GM23338 (cell line): ENCODE measurements at regions not wholly inside any gene's neighbourhood (a gene's known extent, or its start where the extent isn't known, plus 50 kb on each side); places are given as distances from the start of the nearest gene placed in this dataset.

Experiments used
- ATAC-seq: fragments of 200-7000 bp; cut with Tn5 transposase; 3 replicates; pipeline ENCODE4 v1.9.1; 2020
- DNase-seq: peaks from one replicate; pipeline ENCODE4 v3.0.0-alpha.2; 2015; ENCODE audit warnings: low spot score
- H2AFZ ChIP-seq: fragments of 200-600 bp; sonication (generic); 2 replicates; pipeline ENCODE4 v1.8.0; 2016; ENCODE audit warnings: antibody characterized with exemption, mild to moderate bottlenecking, moderate library complexity
- H3F3A ChIP-seq: fragments of 200-600 bp; sonication (generic); replicated peaks from 2 replicates; pipeline ENCODE4 v1.8.0; 2017; ENCODE audit warnings: antibody characterized with exemption, mixed run types, low read depth
- H3K27ac ChIP-seq: fragments of 200-600 bp; sonication (generic); 2 replicates; pipeline ENCODE4 v1.6.1; 2016; ENCODE audit warnings: low read depth
- H3K27me3 ChIP-seq: fragments of 200-600 bp; sonication (generic); 2 replicates; pipeline ENCODE4 v1.8.0; 2016; ENCODE audit warnings: mild to moderate bottlenecking, mixed run types, moderate library complexity; ENCODE audit not compliant: insufficient read depth
- H3K36me3 ChIP-seq: fragments of 200-600 bp; sonication (generic); 2 replicates; pipeline ENCODE4 v1.8.0; 2016; ENCODE audit warnings: mild to moderate bottlenecking; ENCODE audit not compliant: insufficient read depth
- H3K4me1 ChIP-seq: fragments of 200-600 bp; sonication (generic); 2 replicates; pipeline ENCODE4 v1.8.0; 2016; ENCODE audit warnings: mild to moderate bottlenecking, moderate library complexity; ENCODE audit not compliant: insufficient read depth
- H3K4me2 ChIP-seq: fragments of 200-600 bp; sonication (generic); 2 replicates; pipeline ENCODE4 v1.7.1; 2017; ENCODE audit warnings: mixed run types
- H3K4me3 ChIP-seq: fragments of 200-600 bp; sonication (generic); 2 replicates; pipeline ENCODE4 v1.6.1; 2016; ENCODE audit warnings: mixed run types
- H3K79me2 ChIP-seq: fragments of 200-600 bp; sonication (generic); replicated peaks from 2 replicates; pipeline ENCODE4 v1.8.0; 2017; ENCODE audit warnings: mild to moderate bottlenecking; ENCODE audit not compliant: insufficient read depth
- H3K9me2 ChIP-seq: fragments of 200-600 bp; sonication (generic); 2 replicates; pipeline ENCODE4 v1.8.0; 2017; ENCODE audit not compliant: insufficient read depth
- H4K20me1 ChIP-seq: fragments of 200-600 bp; sonication (generic); replicated peaks from 2 replicates; pipeline ENCODE4 v1.8.0; 2017; ENCODE audit warnings: mild to moderate bottlenecking; ENCODE audit not compliant: insufficient read depth
- H3K27ac Mint-ChIP-seq: 2 replicates; pipeline ENCODE4 v1.8.0; 2020; ENCODE audit warnings: inconsistent platforms, mild to moderate bottlenecking, moderate library complexity, mixed read lengths
- H3K27me3 Mint-ChIP-seq: 3 replicates; pipeline ENCODE4 v1.8.0; 2022; ENCODE audit warnings: low read depth, mild to moderate bottlenecking, moderate library complexity, mixed read lengths, inconsistent platforms; ENCODE audit not compliant: insufficient read depth, poor library complexity
- H3K36me3 Mint-ChIP-seq: 3 replicates; pipeline ENCODE4 v1.8.0; 2021; ENCODE audit warnings: low read depth, mild to moderate bottlenecking, inconsistent platforms, moderate library complexity, mixed read lengths
- H3K4me1 Mint-ChIP-seq: 3 replicates; pipeline ENCODE4 v1.8.0; 2020; ENCODE audit warnings: mild to moderate bottlenecking, inconsistent platforms, mixed read lengths
- H3K4me3 Mint-ChIP-seq: 3 replicates; pipeline ENCODE4 v1.8.0; 2021; ENCODE audit warnings: moderate library complexity, mild to moderate bottlenecking, inconsistent platforms, mixed read lengths
- H3K9me3 Mint-ChIP-seq: 3 replicates; pipeline ENCODE4 v1.8.0; 2020; ENCODE audit warnings: moderate library complexity, mild to moderate bottlenecking, inconsistent platforms, mixed read lengths
- CREB1 ChIP-seq: fragments of 250-450 bp; sonication (Bioruptor Pico); IDR thresholded peaks from 2 replicates; pipeline ENCODE4 v1.5.0; 2020; ENCODE audit warnings: low read depth, mild to moderate bottlenecking, moderate library complexity
- ETS1 ChIP-seq: IDR thresholded peaks from 2 replicates; pipeline ENCODE4 v1.6.1; 2016; ENCODE audit warnings: antibody characterized with exemption
- JUNB ChIP-seq: IDR thresholded peaks from one replicate; pipeline ENCODE4 v1.6.1; 2016; ENCODE audit warnings: antibody characterized with exemption; ENCODE audit not compliant: unreplicated experiment
- NANOG ChIP-seq: IDR thresholded peaks from 2 replicates; pipeline ENCODE4 v1.6.1; 2016; ENCODE audit warnings: antibody characterized with exemption, borderline replicate concordance
- STAT1 ChIP-seq: IDR thresholded peaks from one replicate; pipeline ENCODE4 v1.6.1; 2016; ENCODE audit warnings: antibody characterized with exemption; ENCODE audit not compliant: unreplicated experiment
- ZNF114 ChIP-seq: fragments of 250-450 bp; sonication (Bioruptor Pico); IDR thresholded peaks from 2 replicates; pipeline ENCODE4 v1.5.0; 2020; ENCODE audit warnings: mild to moderate bottlenecking, moderate library complexity
- ZNF331 ChIP-seq: fragments of 250-450 bp; sonication (Bioruptor Pico); IDR thresholded peaks from 2 replicates; pipeline ENCODE4 v1.5.0; 2020; ENCODE audit warnings: low read depth, mild to moderate bottlenecking, moderate library complexity
- ZNF462 ChIP-seq: fragments of 250-450 bp; sonication (Bioruptor Pico); IDR thresholded peaks from 2 replicates; pipeline ENCODE4 v1.5.0; 2020; ENCODE audit warnings: mild to moderate bottlenecking, moderate library complexity

GRCh38 chr6:110527516-110527915, 51.1 kb upstream of the SLC22A16 start (continued):
- TF ChIP-seq ZNF462 (CRISPR knock-in tag), result no peak
- TF ChIP-seq STAT1, result no peak
- no peak for TF ChIP-seq ETS1
- TF ChIP-seq JUNB, result no peak
- no peak for TF ChIP-seq CREB1
- TF ChIP-seq NANOG, result no peak
- TF ChIP-seq ZNF331 (CRISPR knock-in tag), result no peak
- no peak for TF ChIP-seq ZNF114 (CRISPR knock-in tag)

- Histone ChIP-seq H3F3A (no peaks in the 10 kb centered on the region), H3K4me2 (no peak overlapping the region), H3K36me3 (no peaks in the 10 kb centered on the region), H3K79me2 (no peaks in the 10 kb centered on the region), H2AFZ (no peak overlapping the region), H4K20me1 (no peaks in the 10 kb centered on the region), H3K4me3 (no peak overlapping the region), H3K4me1 (no peaks in the 10 kb centered on the region), H3K27me3 (no peaks in the 10 kb centered on the region), H3K9me2 (0 out of 2 replicates have a peak, but pooled peaks cover 2% of the 10 kb centered on the region), H3K27ac (no peak overlapping the region)
- ATAC-seq (no peak), DNase-seq (no peak)
- Mint-ChIP-seq H3K36me3 (no peaks in the 10 kb centered on the region), H3K27me3 (peaks cover 3% of the 10 kb centered on the region), H3K9me3 (peaks cover 4% of the 10 kb centered on the region; the same call in 1 of the 3 replicates), H3K4me3 (no peak overlapping the region), H3K27ac (no peak overlapping the region), H3K4me1 (peaks cover 4% of the 10 kb centered on the region; the same call in 2 of the 3 replicates)
- no peak for TF ChIP-seq ZNF114 (CRISPR knock-in tag)
- TF ChIP-seq NANOG, result no peak
- TF ChIP-seq STAT1, result no peak
- no peak for TF ChIP-seq ZNF331 (CRISPR knock-in tag)
- TF ChIP-seq ZNF462 (CRISPR knock-in tag), result no peak
Measured at GRCh38 chr6:110526726-110527125, 50.3 kb upstream of the SLC22A16 start.
